SK-N-SH treated with all-trans-retinoic acid at 6 μM for 48 hours (cell line): ENCODE measurements at regions not wholly inside any gene's neighbourhood (a gene's known extent, or its start where the extent isn't known, plus 50 kb on each side); places are given as distances from the start of the nearest gene placed in this dataset.

ENCODE experiments used
- ATAC-seq: fragments of 200-7000 bp; cut with Tn5 transposase; 3 replicates; pipeline ENCODE4 v1.9.1; 2020; ENCODE audit warnings: mild to moderate bottlenecking, moderate library complexity
- ARNTL ChIP-seq: fragments of 450-650 bp; formaldehyde crosslinking; IDR thresholded peaks from 2 replicates; pipeline ENCODE4 v1.5.0; 2020; ENCODE audit warnings: low read depth, mild to moderate bottlenecking, moderate library complexity, borderline replicate concordance
- BACH2 ChIP-seq: fragments of 250-450 bp; sonication (Bioruptor Pico); IDR thresholded peaks from 2 replicates; pipeline ENCODE4 v1.9.0; 2021; ENCODE audit warnings: mild to moderate bottlenecking, borderline replicate concordance
- CREB5 ChIP-seq: fragments of 250-450 bp; sonication (Bioruptor Pico); IDR thresholded peaks from 2 replicates; pipeline ENCODE4 v1.5.1; 2020; ENCODE audit warnings: low read depth, mild to moderate bottlenecking, moderate library complexity
- CSDC2 ChIP-seq: fragments of 250-450 bp; sonication (Bioruptor Pico); IDR thresholded peaks from 2 replicates; pipeline ENCODE4 v1.5.0; 2020; ENCODE audit warnings: mild to moderate bottlenecking, moderate library complexity
- CSRNP3 ChIP-seq: fragments of 250-450 bp; sonication (Bioruptor Pico); IDR thresholded peaks from 2 replicates; pipeline ENCODE4 v1.5.1; 2021; ENCODE audit warnings: mild to moderate bottlenecking, moderate library complexity
- GLIS3 ChIP-seq: fragments of 250-450 bp; sonication (Bioruptor Pico); IDR thresholded peaks from 2 replicates; pipeline ENCODE4 v1.5.0; 2020; ENCODE audit warnings: mild to moderate bottlenecking, moderate library complexity
- ISL1 ChIP-seq: fragments of 250-450 bp; sonication (Bioruptor Pico); IDR thresholded peaks from 2 replicates; pipeline ENCODE4 v2.1.2; 2022; ENCODE audit warnings: mild to moderate bottlenecking, moderate library complexity
- OSR1 ChIP-seq: fragments of 250-450 bp; sonication (Bioruptor Pico); IDR thresholded peaks from 2 replicates; pipeline ENCODE4 v1.8.0; 2022; ENCODE audit warnings: moderate library complexity, mild to moderate bottlenecking, inconsistent platforms
- PATZ1 ChIP-seq: fragments of 250-450 bp; sonication (Bioruptor Pico); IDR thresholded peaks from 2 replicates; pipeline ENCODE4 v1.8.0; 2020; ENCODE audit warnings: mild to moderate bottlenecking, moderate library complexity, borderline replicate concordance
- PPARA ChIP-seq: fragments of 250-450 bp; sonication (Bioruptor Pico); IDR thresholded peaks from 2 replicates; pipeline ENCODE4 v1.5.0; 2020; ENCODE audit warnings: mild to moderate bottlenecking, borderline replicate concordance
- RARB ChIP-seq: fragments of 250-450 bp; sonication (Bioruptor Pico); IDR thresholded peaks from 2 replicates; pipeline ENCODE4 v1.8.0; 2021; ENCODE audit warnings: mild to moderate bottlenecking, moderate library complexity
- SNAI2 ChIP-seq: fragments of 250-450 bp; sonication (Bioruptor Pico); IDR thresholded peaks from 2 replicates; pipeline ENCODE4 v1.5.0; 2020; ENCODE audit warnings: mild to moderate bottlenecking, moderate library complexity
- TCF4 ChIP-seq: fragments of 250-450 bp; sonication (Bioruptor Pico); IDR thresholded peaks from 2 replicates; pipeline ENCODE4 v1.8.0; 2021; ENCODE audit warnings: mild to moderate bottlenecking, moderate library complexity, borderline replicate concordance
- TOX ChIP-seq: fragments of 250-450 bp; sonication (Bioruptor Pico); IDR thresholded peaks from 2 replicates; pipeline ENCODE4 v1.8.0; 2021; ENCODE audit warnings: mild to moderate bottlenecking, moderate library complexity, borderline replicate concordance
- TSHZ2 ChIP-seq: fragments of 250-450 bp; sonication (Bioruptor Pico); IDR thresholded peaks from 2 replicates; pipeline ENCODE4 v1.5.0; 2020; ENCODE audit warnings: mild to moderate bottlenecking, moderate library complexity
- ZFP3 ChIP-seq: fragments of 250-450 bp; sonication (Bioruptor Pico); IDR thresholded peaks from 2 replicates; pipeline ENCODE4 v1.5.0; 2020; ENCODE audit warnings: mild to moderate bottlenecking, moderate library complexity
- ZFP30 ChIP-seq: fragments of 450-650 bp; formaldehyde crosslinking; IDR thresholded peaks from 2 replicates; pipeline ENCODE4 v1.5.0; 2022; ENCODE audit warnings: mild to moderate bottlenecking, moderate library complexity
- ZNF565 ChIP-seq: fragments of 450-650 bp; formaldehyde crosslinking; conservative IDR thresholded peaks from 2 replicates; pipeline ENCODE4 v1.5.0; 2020; ENCODE audit warnings: low read depth, mild to moderate bottlenecking, moderate library complexity

GRCh38 chr5:82822634-82822927 lies 254.6 kb downstream of the TMEM167A start:
- TF ChIP-seq ZNF565 (no peak), CREB5 (CRISPR knock-in tag) (no peak), ISL1 (no peak), TSHZ2 (no peak), TCF4 (CRISPR knock-in tag) (no peak), SNAI2 (CRISPR knock-in tag) (no peak), TOX (no peak), ARNTL (CRISPR knock-in tag) (no peak), ZFP30 (CRISPR knock-in tag) (no peak), GLIS3 (CRISPR knock-in tag) (no peak)
- TF ChIP-seq, all 23 proteins: peak for 0
- ATAC-seq = no peak

GRCh38 chr5:82821846-82822633 lies 255.2 kb downstream of the TMEM167A start:
- no peak for ATAC-seq
- no peak for TF ChIP-seq ZFP30 (CRISPR knock-in tag)
- TF ChIP-seq PPARA = no peak
- TF ChIP-seq CSRNP3 (CRISPR knock-in tag) = no peak
- no peak for TF ChIP-seq CSDC2 (CRISPR knock-in tag)
- no peak for TF ChIP-seq BACH2 (CRISPR knock-in tag)
- TF ChIP-seq ZNF565 = no peak
- TF ChIP-seq, all 23 proteins: peak for 0

- ATAC-seq = no peak
- TF ChIP-seq PPARA (no peak), SNAI2 (CRISPR knock-in tag) (no peak), ZFP3 (CRISPR knock-in tag) (no peak), TSHZ2 (no peak), ISL1 (no peak), PATZ1 (CRISPR knock-in tag) (no peak), TOX (no peak), CSRNP3 (CRISPR knock-in tag) (no peak), CREB5 (CRISPR knock-in tag) (no peak), OSR1 (CRISPR knock-in tag) (no peak), RARB (no peak), ZNF565 (no peak)
Measured at GRCh38 chr5:82820961-82821845, 256.0 kb downstream of the TMEM167A start.
